ENCODE measurements at regions not wholly inside any gene's neighbourhood (a gene's known extent, or its start where the extent isn't known, plus 50 kb on each side); places are given as distances from the start of the nearest gene placed in this dataset.

DNA sequence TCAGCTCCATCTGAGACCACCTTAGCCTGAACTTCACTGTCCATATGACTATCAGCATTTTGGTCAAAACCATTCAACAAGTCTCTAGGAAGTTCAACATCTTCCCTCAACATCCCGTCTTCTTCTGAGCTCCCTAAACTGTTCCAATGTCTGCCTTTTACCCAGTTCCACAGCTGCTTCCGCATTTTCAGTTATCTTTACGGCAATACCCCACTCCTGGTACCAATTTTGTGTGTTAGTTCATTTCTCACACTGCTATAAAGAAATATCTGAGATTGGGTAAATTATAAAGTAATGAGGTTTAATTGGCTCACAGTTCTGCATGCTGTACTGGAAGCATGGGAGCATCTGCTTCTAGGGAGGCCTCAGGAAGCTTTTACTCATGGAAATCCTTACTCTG lies 771.2 kb downstream of the SLITRK6 start:
- intact Hi-C loops (cut with DNase I) = no loop called here
- 88 to 96% (median 90%) methylated on average over 3 of the region's 3 CpGs for WGBS, 4 donors
- DNase-seq = no peak

DNA sequence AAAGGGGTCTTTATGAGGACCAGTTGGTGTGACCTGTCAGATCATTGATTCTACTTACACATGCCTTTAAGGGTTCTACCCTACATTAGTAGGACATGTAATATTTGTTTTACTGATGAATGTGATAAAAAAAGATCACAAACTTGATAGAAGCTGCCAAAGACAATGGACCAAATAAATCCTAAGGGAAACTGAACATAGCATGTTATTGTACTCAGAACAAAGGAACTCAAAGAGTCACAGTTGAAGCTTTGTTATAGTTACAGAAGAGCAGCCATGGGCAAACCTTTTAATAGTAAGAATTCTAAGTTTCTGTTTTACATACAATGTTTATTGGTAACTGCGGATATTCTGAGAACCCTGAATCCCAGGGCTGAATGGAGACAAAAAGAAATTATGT lies 780.1 kb downstream of the SLITRK6 start:
- H3K36me3 ChIP-seq (replicated peaks in 1 of 2) = no peaks in the 10 kb centered on the region
- no peak for DNase-seq
- intact Hi-C loops (cut with DNase I) = no loop called here
- TF ChIP-seq, protein P1, sequence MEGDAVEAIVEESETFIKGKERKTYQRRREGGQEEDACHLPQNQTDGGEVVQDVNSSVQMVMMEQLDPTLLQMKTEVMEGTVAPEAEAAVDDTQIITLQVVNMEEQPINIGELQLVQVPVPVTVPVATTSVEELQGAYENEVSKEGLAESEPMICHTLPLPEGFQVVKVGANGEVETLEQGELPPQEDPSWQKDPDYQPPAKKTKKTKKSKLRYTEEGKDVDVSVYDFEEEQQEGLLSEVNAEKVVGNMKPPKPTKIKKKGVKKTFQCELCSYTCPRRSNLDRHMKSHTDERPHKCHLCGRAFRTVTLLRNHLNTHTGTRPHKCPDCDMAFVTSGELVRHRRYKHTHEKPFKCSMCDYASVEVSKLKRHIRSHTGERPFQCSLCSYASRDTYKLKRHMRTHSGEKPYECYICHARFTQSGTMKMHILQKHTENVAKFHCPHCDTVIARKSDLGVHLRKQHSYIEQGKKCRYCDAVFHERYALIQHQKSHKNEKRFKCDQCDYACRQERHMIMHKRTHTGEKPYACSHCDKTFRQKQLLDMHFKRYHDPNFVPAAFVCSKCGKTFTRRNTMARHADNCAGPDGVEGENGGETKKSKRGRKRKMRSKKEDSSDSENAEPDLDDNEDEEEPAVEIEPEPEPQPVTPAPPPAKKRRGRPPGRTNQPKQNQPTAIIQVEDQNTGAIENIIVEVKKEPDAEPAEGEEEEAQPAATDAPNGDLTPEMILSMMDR (IDR thresholded peaks at IDR 0.05) = no peak
- no peak for TF ChIP-seq POLR2A (IDR thresholded peaks at IDR 0.05)
- no peaks in the 10 kb centered on the region for H3K9me3 ChIP-seq (replicated peaks in 1 of 3)
- WGBS, 4 donors = 77 to 83% (median 81%) methylated on average over 1 of the region's 1 CpG
- H3K27ac ChIP-seq = no peak overlapping the region
- no peaks in the 10 kb centered on the region for H3K27me3 ChIP-seq
- H3K4me3 ChIP-seq = no peak overlapping the region
- no peaks in the 10 kb centered on the region for H3K4me1 ChIP-seq (replicated peaks in 1 of 2)

More for the DNA sequence above, 771.2 kb downstream of the SLITRK6 start:
- Histone ChIP-seq H3K9me3 (replicated peaks in 1 of 3) (peaks cover 0 to 15% (median 0%) of the 10 kb centered on the region in 3 donors), H3K4me1 (replicated peaks in 1 of 2) (no peaks in the 10 kb centered on the region), H3K36me3 (replicated peaks in 1 of 2) (no peaks in the 10 kb centered on the region), H3K4me3 (no peak overlapping the region), H3K27me3 (no peaks in the 10 kb centered on the region), H3K27ac (no peak overlapping the region)
- TF ChIP-seq, protein P1 (IDR thresholded peaks at IDR 0.05) = no peak
- TF ChIP-seq POLR2A (IDR thresholded peaks at IDR 0.05) = no peak

DNA sequence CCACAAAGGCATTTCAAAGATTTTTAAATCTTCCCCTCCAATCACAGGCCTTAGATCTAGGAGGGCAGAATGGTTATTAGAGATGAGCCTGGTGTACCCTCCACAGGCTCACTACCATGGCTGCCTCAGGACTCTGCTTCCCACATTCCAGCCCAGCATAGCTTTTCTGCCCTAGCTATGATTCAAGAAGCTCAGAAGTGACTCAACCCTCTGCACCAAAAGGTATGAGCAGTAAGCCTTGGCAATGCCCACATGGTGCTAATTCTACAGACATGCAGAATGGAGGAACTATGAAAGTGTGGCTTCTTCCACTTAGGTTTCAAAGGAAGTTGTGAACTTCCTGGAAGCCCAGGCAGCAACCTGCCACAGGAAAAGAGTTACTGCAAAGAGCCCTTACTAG lies 786.2 kb downstream of the SLITRK6 start:
- H3K27ac ChIP-seq = no peak overlapping the region
- no peak for TF ChIP-seq POLR2A (IDR thresholded peaks at IDR 0.05)
- TF ChIP-seq, protein P1 (IDR thresholded peaks at IDR 0.05) = no peak
- H3K4me3 ChIP-seq = no peak overlapping the region
- H3K27me3 ChIP-seq = no peaks in the 10 kb centered on the region
- no peaks in the 10 kb centered on the region for H3K9me3 ChIP-seq (replicated peaks in 1 of 3)
- H3K36me3 ChIP-seq (replicated peaks in 1 of 2) = no peaks in the 10 kb centered on the region
- no peak for DNase-seq
- no peaks in the 10 kb centered on the region for H3K4me1 ChIP-seq (replicated peaks in 1 of 2)
- intact Hi-C loops (cut with DNase I) = no loop called here

DNA sequence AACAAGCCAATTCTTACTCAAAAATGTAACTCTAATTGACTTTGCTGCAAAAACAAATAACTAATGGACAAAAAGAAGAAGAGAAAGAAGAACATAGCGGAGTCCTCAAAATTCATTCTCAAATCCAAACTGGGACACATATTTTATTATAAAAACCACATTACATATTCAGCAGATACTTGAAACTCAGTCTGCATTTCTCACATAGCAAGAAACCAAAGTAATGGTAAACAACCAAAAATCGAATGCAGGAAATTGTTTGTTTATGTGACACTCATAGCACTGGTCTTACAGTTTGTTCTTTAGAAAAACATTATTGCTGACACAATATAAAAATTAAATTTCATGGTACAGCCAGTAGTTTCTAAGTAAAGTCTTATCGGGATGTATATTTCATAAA lies 789.8 kb downstream of the SLITRK6 start:
- H3K4me1 ChIP-seq (replicated peaks in 1 of 2) = no peaks in the 10 kb centered on the region
- H3K9me3 ChIP-seq (replicated peaks in 1 of 3) = no peaks in the 10 kb centered on the region
- intact Hi-C loops (cut with DNase I) = no loop called here
- H3K27ac ChIP-seq = no peak overlapping the region
- H3K27me3 ChIP-seq = no peaks in the 10 kb centered on the region
- no peak overlapping the region for H3K4me3 ChIP-seq
- no peaks in the 10 kb centered on the region for H3K36me3 ChIP-seq (replicated peaks in 1 of 2)
- TF ChIP-seq, protein P1 (IDR thresholded peaks at IDR 0.05) = no peak
- no peak for TF ChIP-seq POLR2A (IDR thresholded peaks at IDR 0.05)
- WGBS, 4 donors = 81 to 92% (median 82%) methylated on average over 3 of the region's 3 CpGs
- DNase-seq = no peak

Data from adrenal gland (tissue), 9 donors.